ENCODE measurements at regions not wholly inside any gene's neighbourhood (a gene's known extent, or its start where the extent isn't known, plus 50 kb on each side); places are given as distances from the start of the nearest gene placed in this dataset.

DNA sequence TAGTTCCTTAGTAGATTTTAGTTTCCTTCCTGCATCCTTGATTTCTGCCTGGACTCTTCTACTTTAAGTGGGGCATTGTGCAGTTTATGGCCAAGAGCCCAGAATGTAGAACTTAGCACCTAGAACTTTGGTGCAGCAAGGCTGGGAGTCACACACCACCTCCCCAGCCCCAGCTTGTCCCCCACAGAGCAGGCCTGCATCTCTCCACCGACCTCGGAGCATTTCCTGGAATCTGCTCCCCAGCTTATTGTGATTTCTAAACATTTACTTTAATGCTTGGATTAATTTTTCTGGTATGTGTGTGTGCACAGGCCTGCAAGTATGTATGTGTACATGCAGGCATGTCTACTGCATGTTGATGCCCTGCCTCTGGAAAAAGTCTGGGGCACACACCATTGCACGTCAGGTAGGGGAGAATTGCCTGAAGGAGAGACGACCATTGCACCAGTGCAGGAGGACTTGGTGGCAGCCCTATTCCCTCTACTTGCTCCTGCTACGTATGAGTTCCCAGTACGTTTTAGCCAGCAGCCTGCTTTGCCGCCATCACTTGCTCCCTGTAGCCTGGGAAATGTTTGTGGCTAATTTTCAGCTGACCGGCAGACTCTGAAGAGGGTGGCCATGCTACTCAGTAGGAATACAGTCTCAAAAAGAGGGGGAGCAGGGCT, 419.9 kb upstream of the HS6ST1 start:
- Histone ChIP-seq H3K9ac (ENCODE audit: control insufficient read depth, extremely low read depth, insufficient read depth, low read length) (no peak overlapping the region), H3K36me3 (ENCODE audit: control insufficient read depth in 2 of 2, extremely low read depth in 1 of 2, insufficient read depth in 2 of 2, low read length in 2 of 2) (no peaks in the 10 kb centered on the region), H4K20me1 (ENCODE audit: control insufficient read depth, extremely low read depth, insufficient read depth, low read length) (no peaks in the 10 kb centered on the region), H3K27me3 (ENCODE audit: control insufficient read depth, extremely low read depth, insufficient read depth, low read length) (peaks cover 4% of the 10 kb centered on the region), H2AFZ (ENCODE audit: control insufficient read depth, low read length) (no peak overlapping the region), H3K4me3 (ENCODE audit: control insufficient read depth in 2 of 3, extremely low read depth in 1 of 3, insufficient read depth in 2 of 3, low read depth in 1 of 3, low read length in 3 of 3) (no peak overlapping the region), H3K9me1 (ENCODE audit: control insufficient read depth, extremely low read depth, insufficient read depth, low read length) (no peaks in the 10 kb centered on the region), H3K4me1 (ENCODE audit: control insufficient read depth, extremely low read depth, insufficient read depth, low read length) (peaks cover 4% of the 10 kb centered on the region), H3K27ac (ENCODE audit: control insufficient read depth, insufficient read depth, low read length) (no peak overlapping the region), H3K4me2 (ENCODE audit: control insufficient read depth, extremely low read depth, insufficient read depth, low read depth, low read length) (no peak overlapping the region), H3K79me2 (ENCODE audit: control insufficient read depth, insufficient read depth, low read length) (no peaks in the 10 kb centered on the region), H3K9me3 (ENCODE audit: control insufficient read depth, low read depth, low read length) (no peaks in the 10 kb centered on the region)
- TF ChIP-seq, protein P1, sequence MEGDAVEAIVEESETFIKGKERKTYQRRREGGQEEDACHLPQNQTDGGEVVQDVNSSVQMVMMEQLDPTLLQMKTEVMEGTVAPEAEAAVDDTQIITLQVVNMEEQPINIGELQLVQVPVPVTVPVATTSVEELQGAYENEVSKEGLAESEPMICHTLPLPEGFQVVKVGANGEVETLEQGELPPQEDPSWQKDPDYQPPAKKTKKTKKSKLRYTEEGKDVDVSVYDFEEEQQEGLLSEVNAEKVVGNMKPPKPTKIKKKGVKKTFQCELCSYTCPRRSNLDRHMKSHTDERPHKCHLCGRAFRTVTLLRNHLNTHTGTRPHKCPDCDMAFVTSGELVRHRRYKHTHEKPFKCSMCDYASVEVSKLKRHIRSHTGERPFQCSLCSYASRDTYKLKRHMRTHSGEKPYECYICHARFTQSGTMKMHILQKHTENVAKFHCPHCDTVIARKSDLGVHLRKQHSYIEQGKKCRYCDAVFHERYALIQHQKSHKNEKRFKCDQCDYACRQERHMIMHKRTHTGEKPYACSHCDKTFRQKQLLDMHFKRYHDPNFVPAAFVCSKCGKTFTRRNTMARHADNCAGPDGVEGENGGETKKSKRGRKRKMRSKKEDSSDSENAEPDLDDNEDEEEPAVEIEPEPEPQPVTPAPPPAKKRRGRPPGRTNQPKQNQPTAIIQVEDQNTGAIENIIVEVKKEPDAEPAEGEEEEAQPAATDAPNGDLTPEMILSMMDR (optimal IDR thresholded peaks at IDR 0.05 in 1 of 3, IDR thresholded peaks at IDR 0.05 in 1 of 3, conservative IDR thresholded peaks at IDR 0.05 in 1 of 3; ENCODE audit: extremely low read depth in 1 of 3, insufficient read depth in 2 of 3, low read length in 3 of 3), result no peak
- TF ChIP-seq EZH2 (IDR thresholded peaks at IDR 0.05; ENCODE audit: low read length), result no peak
- FAIRE-seq, result no peak
- no peak for DNase-seq (ENCODE audit: low read depth, low spot score)
- dilution Hi-C loops (cut with MboI; ENCODE audit: extremely low pct_ligation_motif_present, low sequenced_read_pairs), result no loop called here

DNA sequence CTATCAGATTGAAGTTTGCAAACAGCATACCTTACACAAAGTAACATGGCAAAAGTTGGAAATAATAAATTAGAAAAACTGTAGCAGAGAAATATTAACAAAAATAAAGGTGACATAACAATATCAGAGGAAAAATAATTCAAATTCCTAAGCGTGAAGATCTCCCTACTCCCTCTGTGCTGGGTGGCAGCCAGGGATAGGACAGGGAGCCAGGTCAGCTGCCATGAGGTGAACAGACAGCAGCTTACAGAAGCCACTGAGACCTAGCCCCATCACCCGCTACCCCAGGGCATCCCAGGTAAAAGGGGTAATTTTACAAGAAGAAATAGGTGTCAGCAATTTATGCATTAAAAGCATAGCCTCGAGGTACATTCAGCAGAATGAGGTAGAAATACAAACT, 423.8 kb upstream of the HS6ST1 start:
- no peak overlapping the region for H3K4me2 ChIP-seq (ENCODE audit: control insufficient read depth, extremely low read depth, insufficient read depth, low read depth, low read length)
- no peaks in the 10 kb centered on the region for H3K79me2 ChIP-seq (ENCODE audit: control insufficient read depth, insufficient read depth, low read length)
- FAIRE-seq, result no peak
- no peaks in the 10 kb centered on the region for H4K20me1 ChIP-seq (ENCODE audit: control insufficient read depth, extremely low read depth, insufficient read depth, low read length)
- H3K27me3 ChIP-seq (ENCODE audit: control insufficient read depth, extremely low read depth, insufficient read depth, low read length), result no peaks in the 10 kb centered on the region
- no peak overlapping the region for H2AFZ ChIP-seq (ENCODE audit: control insufficient read depth, low read length)
- no peaks in the 10 kb centered on the region for H3K9me1 ChIP-seq (ENCODE audit: control insufficient read depth, extremely low read depth, insufficient read depth, low read length)
- H3K9me3 ChIP-seq (ENCODE audit: control insufficient read depth, low read depth, low read length), result no peaks in the 10 kb centered on the region
- DNase-seq (ENCODE audit: low read depth, low spot score), result no peak
- TF ChIP-seq, protein P1 (optimal IDR thresholded peaks at IDR 0.05 in 1 of 3, IDR thresholded peaks at IDR 0.05 in 1 of 3, conservative IDR thresholded peaks at IDR 0.05 in 1 of 3; ENCODE audit: extremely low read depth in 1 of 3, insufficient read depth in 2 of 3, low read length in 3 of 3), result no peak
- no peak overlapping the region for H3K4me3 ChIP-seq (ENCODE audit: control insufficient read depth in 2 of 3, extremely low read depth in 1 of 3, insufficient read depth in 2 of 3, low read depth in 1 of 3, low read length in 3 of 3)
- H3K9ac ChIP-seq (ENCODE audit: control insufficient read depth, extremely low read depth, insufficient read depth, low read length), result no peak overlapping the region
- dilution Hi-C loops (cut with MboI; ENCODE audit: extremely low pct_ligation_motif_present, low sequenced_read_pairs), result no loop called here
- no peaks in the 10 kb centered on the region for H3K36me3 ChIP-seq (ENCODE audit: control insufficient read depth in 2 of 2, extremely low read depth in 1 of 2, insufficient read depth in 2 of 2, low read length in 2 of 2)
- peaks cover 9% of the 10 kb centered on the region for H3K4me1 ChIP-seq (ENCODE audit: control insufficient read depth, extremely low read depth, insufficient read depth, low read length)
- H3K27ac ChIP-seq (ENCODE audit: control insufficient read depth, insufficient read depth, low read length), result no peak overlapping the region
